Tibial artery (tissue), 4 donors: ENCODE measurements at regions not wholly inside any gene's neighbourhood (a gene's known extent, or its start where the extent isn't known, plus 50 kb on each side); places are given as distances from the start of the nearest gene placed in this dataset.

Experiments used
- DNase-seq, 2 donors: peaks; one replicate each; pipeline ENCODE4 v3.0.0-alpha.2; 2019
- H3K27ac ChIP-seq, 2 donors: fragments of 200-600 bp; sonication (generic) in 1 of 2; 1 replicate in 1 of 2; 2 replicates in 1 of 2; pipeline ENCODE4 v1.5.1; 2018 to 2019; ENCODE audit warnings: mild to moderate bottlenecking in 1 of 2
- H3K27me3 ChIP-seq, 2 donors: fragments of 200-600 bp; sonication (generic) in 1 of 2; one replicate each; pipeline versions ENCODE4 v1.5.1 to v1.6.0; 2016 to 2019
- H3K36me3 ChIP-seq, 3 donors: fragments of 200-600 bp; sonication (generic) in 2 of 3; one replicate each; pipeline ENCODE4 v1.5.1; 2016 to 2019; ENCODE audit warnings: mild to moderate bottlenecking in 2 of 3
- H3K4me1 ChIP-seq, 4 donors: fragments of 200-600 bp; sonication (generic) in 2 of 4; 1 replicate in 3 of 4; 2 replicates in 1 of 4; pipeline ENCODE4 v1.5.1; 2016 to 2019
- H3K4me3 ChIP-seq, 2 donors: fragments of 200-600 bp; sonication (generic) in 1 of 2; 1 replicate in 1 of 2; 2 replicates in 1 of 2; pipeline ENCODE4 v1.5.1; 2018 to 2019; ENCODE audit warnings: mild to moderate bottlenecking in 2 of 2
- H3K9me3 ChIP-seq, 3 donors: fragments of 200-600 bp; sonication (generic) in 1 of 3; one replicate each; pipeline ENCODE4 v1.5.1; 2016 to 2019
- intact Hi-C: fragments of 100-400 bp; cut with DNase I; formaldehyde crosslinking; loops from one replicate; pipeline ENCODE4 v1.15.0; 2023; ENCODE audit warnings: low total_unique reads
- TF ChIP-seq, protein P1 (sequence below), 2 experiments: fragments of 200-600 bp in 1 of 2; fragments of 450-650 bp in 1 of 2; IDR thresholded peaks; one replicate each; pipeline ENCODE4 v1.5.1; 2017 to 2019; ENCODE audit warnings: antibody characterized with exemption in 2 of 2, mild to moderate bottlenecking in 1 of 2, moderate library complexity in 1 of 2

DNA sequence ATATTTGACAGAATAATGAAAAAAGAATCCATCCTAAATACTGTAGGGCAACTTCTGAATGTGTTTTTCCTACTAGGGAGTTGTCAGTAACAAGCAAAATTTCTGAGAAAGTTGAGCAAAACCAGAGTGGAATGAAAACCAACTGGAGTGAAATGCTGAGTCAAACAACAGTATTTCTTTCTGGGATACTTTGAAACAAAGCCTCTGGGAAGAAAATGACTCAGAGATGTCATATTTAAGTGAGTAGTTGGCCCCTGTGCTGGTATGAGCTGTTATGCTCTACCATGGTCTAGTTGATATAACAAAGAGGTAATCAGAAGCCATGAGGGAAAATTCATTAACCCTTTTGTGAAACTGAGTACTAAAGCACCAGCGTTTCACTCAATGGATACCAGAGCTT is 372.1 kb upstream of the C9orf72 start:
- TF ChIP-seq, protein P1, sequence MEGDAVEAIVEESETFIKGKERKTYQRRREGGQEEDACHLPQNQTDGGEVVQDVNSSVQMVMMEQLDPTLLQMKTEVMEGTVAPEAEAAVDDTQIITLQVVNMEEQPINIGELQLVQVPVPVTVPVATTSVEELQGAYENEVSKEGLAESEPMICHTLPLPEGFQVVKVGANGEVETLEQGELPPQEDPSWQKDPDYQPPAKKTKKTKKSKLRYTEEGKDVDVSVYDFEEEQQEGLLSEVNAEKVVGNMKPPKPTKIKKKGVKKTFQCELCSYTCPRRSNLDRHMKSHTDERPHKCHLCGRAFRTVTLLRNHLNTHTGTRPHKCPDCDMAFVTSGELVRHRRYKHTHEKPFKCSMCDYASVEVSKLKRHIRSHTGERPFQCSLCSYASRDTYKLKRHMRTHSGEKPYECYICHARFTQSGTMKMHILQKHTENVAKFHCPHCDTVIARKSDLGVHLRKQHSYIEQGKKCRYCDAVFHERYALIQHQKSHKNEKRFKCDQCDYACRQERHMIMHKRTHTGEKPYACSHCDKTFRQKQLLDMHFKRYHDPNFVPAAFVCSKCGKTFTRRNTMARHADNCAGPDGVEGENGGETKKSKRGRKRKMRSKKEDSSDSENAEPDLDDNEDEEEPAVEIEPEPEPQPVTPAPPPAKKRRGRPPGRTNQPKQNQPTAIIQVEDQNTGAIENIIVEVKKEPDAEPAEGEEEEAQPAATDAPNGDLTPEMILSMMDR (IDR thresholded peaks at IDR 0.05) = no peak
- intact Hi-C loops = no loop called here
- H3K4me1 ChIP-seq = no peaks in the 10 kb centered on the region
- no peaks in the 10 kb centered on the region for H3K36me3 ChIP-seq
- no peak for DNase-seq
- H3K27me3 ChIP-seq = no peaks in the 10 kb centered on the region
- H3K27ac ChIP-seq = no peak overlapping the region
- H3K4me3 ChIP-seq = no peak overlapping the region
- no peaks in the 10 kb centered on the region for H3K9me3 ChIP-seq

DNA sequence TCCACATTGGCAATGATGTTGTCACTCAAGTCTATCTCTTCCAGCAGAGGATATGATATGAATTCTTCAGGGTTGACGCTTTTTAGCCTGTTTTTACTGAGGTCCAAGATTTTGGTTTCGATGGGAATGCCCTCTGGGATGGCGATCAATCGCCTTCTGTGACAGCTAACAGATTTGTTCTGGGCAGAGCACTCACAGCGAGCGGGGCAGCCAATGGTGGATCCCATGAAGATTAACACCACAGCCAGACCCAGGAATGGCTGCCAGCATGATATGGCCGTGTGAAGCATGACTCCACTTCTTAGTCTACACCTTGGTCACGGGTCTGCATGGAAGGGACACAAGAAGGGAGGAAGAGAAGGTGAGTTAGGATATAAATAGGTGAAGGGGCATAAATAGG is 377.1 kb upstream of the C9orf72 start:
- no peak for DNase-seq
- H3K27me3 ChIP-seq = no peaks in the 10 kb centered on the region
- intact Hi-C loops = no loop called here
- no peaks in the 10 kb centered on the region for H3K36me3 ChIP-seq
- H3K27ac ChIP-seq = no peak overlapping the region
- H3K4me1 ChIP-seq = no peaks in the 10 kb centered on the region
- TF ChIP-seq, protein P1 (IDR thresholded peaks at IDR 0.05) = no peak
- no peak overlapping the region for H3K4me3 ChIP-seq
- H3K9me3 ChIP-seq = no peaks in the 10 kb centered on the region

DNA sequence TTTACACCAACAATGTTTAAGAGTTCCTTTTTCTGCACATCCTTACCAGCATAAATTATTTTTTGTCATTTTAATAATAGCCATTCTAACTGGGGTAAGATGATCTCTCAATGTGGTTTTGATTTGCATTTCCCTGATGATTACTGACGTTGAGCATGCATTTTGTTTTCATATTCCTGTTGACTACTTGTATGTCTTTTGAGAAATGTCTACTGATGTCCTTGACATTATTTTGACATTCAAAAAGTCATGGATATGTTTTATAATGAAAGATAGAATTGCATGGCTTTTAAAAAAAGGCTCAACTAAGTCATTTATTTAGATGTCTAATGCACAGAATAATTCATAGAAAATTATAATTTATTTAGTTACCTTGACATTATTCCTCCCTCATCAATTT is 381.6 kb upstream of the C9orf72 start:
- intact Hi-C loops = no loop called here
- TF ChIP-seq, protein P1 (IDR thresholded peaks at IDR 0.05) = no peak
- no peaks in the 10 kb centered on the region for H3K36me3 ChIP-seq

DNA sequence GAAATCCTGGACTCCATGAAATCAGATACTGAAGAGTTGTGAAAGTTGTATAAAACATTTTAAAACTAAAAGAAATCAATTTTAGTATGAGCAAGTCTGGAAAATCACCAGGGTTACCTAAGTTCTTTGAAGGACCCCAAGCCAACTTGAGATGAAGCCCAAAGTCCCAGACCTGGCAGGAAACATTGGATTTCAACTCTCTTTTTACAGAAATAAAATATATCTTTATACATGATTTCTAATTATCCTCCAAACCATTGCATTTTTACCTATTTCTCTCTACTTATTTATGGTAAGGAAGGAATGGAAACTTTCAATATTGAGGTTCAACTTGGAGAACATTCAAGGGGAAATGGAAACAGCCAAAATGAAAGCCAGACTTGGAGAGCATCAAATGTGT is 390.6 kb upstream of the C9orf72 start:
- H3K36me3 ChIP-seq = no peaks in the 10 kb centered on the region
- intact Hi-C loops = no loop called here
- H3K4me3 ChIP-seq = no peak overlapping the region
- TF ChIP-seq, protein P1 (IDR thresholded peaks at IDR 0.05) = no peak
- no peak for DNase-seq
- H3K4me1 ChIP-seq = no peaks in the 10 kb centered on the region
- no peak overlapping the region for H3K27ac ChIP-seq
- H3K27me3 ChIP-seq = no peaks in the 10 kb centered on the region
- H3K9me3 ChIP-seq = no peaks in the 10 kb centered on the region

More for the DNA sequence above, 381.6 kb upstream of the C9orf72 start:
- H3K4me3 ChIP-seq = no peak overlapping the region
- H3K27me3 ChIP-seq = no peaks in the 10 kb centered on the region
- no peaks in the 10 kb centered on the region for H3K4me1 ChIP-seq
- H3K9me3 ChIP-seq = no peaks in the 10 kb centered on the region
- no peak overlapping the region for H3K27ac ChIP-seq
- DNase-seq = no peak

DNA sequence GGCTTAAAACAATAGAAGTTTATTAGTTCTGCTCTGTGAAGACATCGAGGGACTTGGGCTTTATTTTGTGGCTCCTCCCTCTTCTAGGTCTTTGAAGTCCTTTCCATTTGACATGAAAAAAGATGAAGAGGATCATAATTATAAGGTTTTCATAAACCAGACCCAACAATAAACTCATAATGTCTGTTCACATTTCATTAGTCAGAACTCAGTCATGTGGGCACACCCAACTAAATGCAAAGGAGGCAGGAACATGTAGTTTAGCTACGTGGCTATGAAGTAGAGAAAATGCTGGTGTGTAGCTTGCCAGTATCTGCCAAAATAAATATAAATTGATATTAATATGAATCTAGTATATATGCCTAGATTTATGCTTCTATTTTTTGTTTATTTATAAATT is 393.9 kb upstream of the C9orf72 start:
- TF ChIP-seq, protein P1 (IDR thresholded peaks at IDR 0.05) = no peak
- Histone ChIP-seq H3K27me3 (no peaks in the 10 kb centered on the region), H3K9me3 (no peaks in the 10 kb centered on the region), H3K27ac (no peak overlapping the region), H3K4me3 (no peak overlapping the region), H3K36me3 (no peaks in the 10 kb centered on the region), H3K4me1 (no peaks in the 10 kb centered on the region)
- DNase-seq = no peak
- intact Hi-C loops = no loop called here

DNA sequence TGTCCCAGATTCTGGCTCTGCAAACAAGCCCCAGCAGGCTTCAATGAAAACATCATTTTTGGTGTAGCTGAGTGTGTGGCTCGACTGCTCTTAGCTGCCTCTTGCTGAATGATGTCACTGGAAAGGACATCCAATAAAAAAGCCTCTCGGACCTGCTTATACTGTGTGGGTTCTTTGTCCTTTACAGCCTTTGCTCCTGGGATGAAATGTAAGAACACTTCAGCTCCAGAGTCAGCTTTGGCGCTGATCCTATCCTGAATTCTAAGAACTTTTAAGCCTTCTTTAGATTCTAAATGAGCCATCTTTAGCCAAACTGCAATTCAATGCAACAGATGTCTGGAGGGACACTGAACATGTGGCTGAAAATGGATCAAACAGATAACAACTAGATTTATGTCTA is 404.6 kb upstream of the C9orf72 start:
- no peak overlapping the region for H3K27ac ChIP-seq
- no peaks in the 10 kb centered on the region for H3K9me3 ChIP-seq
- H3K36me3 ChIP-seq = no peaks in the 10 kb centered on the region
- DNase-seq = no peak
- no peaks in the 10 kb centered on the region for H3K4me1 ChIP-seq
- no peak overlapping the region for H3K4me3 ChIP-seq
- no peaks in the 10 kb centered on the region for H3K27me3 ChIP-seq
- TF ChIP-seq, protein P1 (IDR thresholded peaks at IDR 0.05) = no peak
- intact Hi-C loops = no loop called here
